GM12873 (cell line): ENCODE measurements at regions not wholly inside any gene's neighbourhood (a gene's known extent, or its start where the extent isn't known, plus 50 kb on each side); places are given as distances from the start of the nearest gene placed in this dataset.

Experiments used
- CTCF ChIP-seq: IDR thresholded peaks from 2 replicates; pipeline ENCODE4 v1.5.1; 2012; ENCODE audit warnings: low read depth, mild to moderate bottlenecking, moderate library complexity, low read length, control low read depth; ENCODE audit not compliant: insufficient read depth; ENCODE audit errors: missing control alignments

- TF ChIP-seq CTCF: no peak
Measured at GRCh38 chr16:64370112-64370511, 751.8 kb downstream of the CDH11 start.

- no peak for TF ChIP-seq CTCF
Measured at GRCh38 chr16:64365448-64365931, 756.4 kb downstream of the CDH11 start.

- no peak for TF ChIP-seq CTCF
Measured at GRCh38 chr16:64364894-64365293, 757.0 kb downstream of the CDH11 start.

- no peak for TF ChIP-seq CTCF
Measured at GRCh38 chr16:64364416-64364815, 757.4 kb downstream of the CDH11 start.

GRCh38 chr16:64364016-64364415 is 757.8 kb downstream of the CDH11 start:
- TF ChIP-seq CTCF: no peak

GRCh38 chr16:64363039-64363438 is 758.8 kb downstream of the CDH11 start:
- TF ChIP-seq CTCF: no peak

- TF ChIP-seq CTCF: no peak
Measured at GRCh38 chr16:64362193-64362592, 759.7 kb downstream of the CDH11 start.
